ENCODE measurements at regions not wholly inside any gene's neighbourhood (a gene's known extent, or its start where the extent isn't known, plus 50 kb on each side); places are given as distances from the start of the nearest gene placed in this dataset.

- peak overlapping the region; percentile 2 for H3K27ac ChIP-seq (replicated peaks)
- peaks cover 33% of the 10 kb centered on the region for H3K27me3 ChIP-seq (ENCODE audit: low read depth)
These were observed 325.4 kb downstream of the UACA start for GRCh38 chr15:70437882-70438451.

GRCh38 chr15:70437089-70437488, 326.3 kb downstream of the UACA start:
- H3K4me1 ChIP-seq, result peaks cover 50% of the 10 kb centered on the region
- no peaks in the 10 kb centered on the region for H3K36me3 ChIP-seq
- intact Hi-C loops (cut with micrococcal nuclease), result no loop called here
- DNase-seq, result no peak
- peaks cover 24% of the 10 kb centered on the region for H3K27me3 ChIP-seq (ENCODE audit: low read depth)
- no peak for TF ChIP-seq CTCF (IDR thresholded peaks at IDR 0.05; ENCODE audit: borderline replicate concordance)
- H3K9me3 ChIP-seq (replicated peaks), result no peaks in the 10 kb centered on the region
- no peak overlapping the region for H3K4me3 ChIP-seq
- H3K27ac ChIP-seq (replicated peaks), result no peak overlapping the region

More at GRCh38 chr15:70437882-70438451, 325.4 kb downstream of the UACA start:
- DNase-seq, result no peak
- Histone ChIP-seq H3K36me3 (no peaks in the 10 kb centered on the region), H3K4me1 (peaks cover 50% of the 10 kb centered on the region), H3K4me3 (no peak overlapping the region), H3K9me3 (replicated peaks) (no peaks in the 10 kb centered on the region)
- no peak for TF ChIP-seq CTCF (IDR thresholded peaks at IDR 0.05; ENCODE audit: borderline replicate concordance)
- intact Hi-C loops (cut with micrococcal nuclease), result no loop called here

GRCh38 chr15:70436428-70436827, 326.9 kb downstream of the UACA start:
- Histone ChIP-seq H3K4me3 (no peak overlapping the region), H3K9me3 (replicated peaks) (no peaks in the 10 kb centered on the region), H3K27me3 (ENCODE audit: low read depth) (peaks cover 17% of the 10 kb centered on the region), H3K27ac (replicated peaks) (no peak overlapping the region), H3K4me1 (peaks cover 50% of the 10 kb centered on the region), H3K36me3 (no peaks in the 10 kb centered on the region)
- no peak for DNase-seq
- TF ChIP-seq CTCF (IDR thresholded peaks at IDR 0.05; ENCODE audit: borderline replicate concordance), result no peak
- intact Hi-C loops (cut with micrococcal nuclease), result no loop called here

GRCh38 chr15:70435872-70436271, 327.5 kb downstream of the UACA start:
- TF ChIP-seq CTCF (IDR thresholded peaks at IDR 0.05; ENCODE audit: borderline replicate concordance), result no peak
- no peak for DNase-seq
- Histone ChIP-seq H3K36me3 (no peaks in the 10 kb centered on the region), H3K27me3 (ENCODE audit: low read depth) (peaks cover 12% of the 10 kb centered on the region), H3K4me3 (no peak overlapping the region), H3K27ac (replicated peaks) (no peak overlapping the region), H3K9me3 (replicated peaks) (no peaks in the 10 kb centered on the region), H3K4me1 (peaks cover 50% of the 10 kb centered on the region)
- intact Hi-C loops (cut with micrococcal nuclease), result no loop called here

GRCh38 chr15:70435369-70435768, 328.0 kb downstream of the UACA start:
- no peak overlapping the region for H3K4me3 ChIP-seq
- H3K27ac ChIP-seq (replicated peaks), result no peak overlapping the region
- no peak for DNase-seq
- H3K9me3 ChIP-seq (replicated peaks), result no peaks in the 10 kb centered on the region
- no peak for TF ChIP-seq CTCF (IDR thresholded peaks at IDR 0.05; ENCODE audit: borderline replicate concordance)
- peaks cover 11% of the 10 kb centered on the region for H3K27me3 ChIP-seq (ENCODE audit: low read depth)
- H3K4me1 ChIP-seq, result peaks cover 50% of the 10 kb centered on the region
- no peaks in the 10 kb centered on the region for H3K36me3 ChIP-seq
- intact Hi-C loops (cut with micrococcal nuclease), result no loop called here

Data from left ventricle myocardium inferior (tissue), 1 donor.